HG03442 (cell line): ENCODE measurements at regions not wholly inside any gene's neighbourhood (a gene's known extent, or its start where the extent isn't known, plus 50 kb on each side); places are given as distances from the start of the nearest gene placed in this dataset.
"Not testable (repeated sequence)": the region's sequence is repeated elsewhere in the genome, so short reads cannot be mapped to it uniquely, and the experiment has no call there.

ENCODE experiments used
- ATAC-seq: cut with Tn5 transposase; IDR thresholded peaks from one replicate; pipeline ENCODE4 v1.9.1; 2021; ENCODE audit warnings: mild to moderate bottlenecking, moderate library complexity; ENCODE audit not compliant: unreplicated experiment

DNA sequence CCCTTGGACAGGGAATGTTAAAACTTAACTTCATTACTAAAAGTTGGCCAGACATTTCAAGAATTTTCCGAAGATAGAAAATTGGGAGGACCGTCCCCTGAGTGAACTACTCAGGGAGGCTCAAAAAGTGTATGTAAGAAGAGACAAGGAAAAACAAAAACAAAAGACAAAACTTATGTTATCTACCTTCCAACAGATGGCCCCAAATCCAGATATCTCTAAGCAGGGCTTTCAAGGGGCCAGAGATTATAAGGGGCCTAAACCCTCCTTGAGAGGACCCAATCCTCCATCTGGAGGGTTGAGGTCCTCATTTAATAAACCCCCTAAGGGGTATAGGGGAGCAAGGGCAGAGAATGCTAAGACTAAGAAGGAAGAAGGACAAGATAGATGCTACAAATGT lies 203.6 kb downstream of the SH2D4B start:
- no peak for ATAC-seq

DNA sequence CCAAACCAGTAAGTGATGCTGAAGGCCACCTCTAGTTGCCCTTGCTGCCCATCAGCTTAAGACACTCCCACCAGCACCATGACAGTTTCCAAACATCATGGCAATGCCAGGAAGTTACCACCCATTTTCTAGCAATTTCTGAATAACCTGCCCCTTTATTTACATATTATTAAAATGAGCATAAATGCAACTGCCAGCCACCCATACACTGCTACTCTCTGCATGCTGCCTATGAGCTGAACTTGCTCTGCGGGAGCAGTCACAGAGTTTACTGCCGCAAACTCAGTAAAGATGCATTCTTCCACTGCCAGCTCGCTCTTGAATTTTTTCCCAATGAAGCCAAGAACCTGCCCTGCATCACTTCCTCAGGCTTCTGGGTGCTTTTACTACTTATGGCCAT lies 212.6 kb downstream of the SH2D4B start:
- ATAC-seq = no peak

DNA sequence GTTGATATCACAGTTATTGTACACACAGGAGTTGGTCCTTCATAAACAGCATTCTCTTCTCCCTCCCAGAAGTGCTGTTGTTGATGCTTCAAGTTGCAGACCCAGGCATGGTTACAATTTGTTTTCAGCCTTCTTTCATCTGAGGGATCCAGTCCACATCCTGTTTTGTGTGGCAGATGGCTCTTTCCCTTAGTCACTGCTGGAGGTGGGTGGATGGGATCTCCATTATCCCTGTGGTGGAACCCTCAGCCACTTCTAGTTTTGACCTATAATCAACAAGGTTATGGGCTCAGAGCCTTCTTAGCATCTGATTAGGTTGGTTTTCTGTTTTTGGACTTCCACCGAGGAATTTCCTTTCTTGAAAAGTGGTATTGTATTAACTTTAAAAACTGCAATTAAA lies 214.2 kb downstream of the SH2D4B start:
- no peak for ATAC-seq

DNA sequence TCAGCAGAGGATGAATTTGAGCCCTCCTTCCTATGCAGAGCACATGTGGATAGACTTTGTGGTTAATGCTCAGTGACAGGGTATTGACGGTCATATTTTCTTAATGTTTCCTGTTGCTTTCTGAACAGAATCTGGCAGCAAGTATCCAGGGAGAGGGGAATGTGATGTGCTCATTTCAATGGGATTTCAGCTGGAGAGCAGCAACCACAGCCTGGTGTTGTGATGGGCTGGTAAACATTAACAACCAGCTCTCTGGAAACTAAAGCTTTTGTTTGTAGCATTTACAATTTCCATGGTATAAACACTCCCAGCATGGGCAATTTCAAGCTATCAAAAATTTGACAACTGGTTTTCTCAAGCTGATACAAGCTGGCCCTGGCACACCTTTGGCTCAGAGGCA lies 215.9 kb downstream of the SH2D4B start:
- no peak for ATAC-seq

DNA sequence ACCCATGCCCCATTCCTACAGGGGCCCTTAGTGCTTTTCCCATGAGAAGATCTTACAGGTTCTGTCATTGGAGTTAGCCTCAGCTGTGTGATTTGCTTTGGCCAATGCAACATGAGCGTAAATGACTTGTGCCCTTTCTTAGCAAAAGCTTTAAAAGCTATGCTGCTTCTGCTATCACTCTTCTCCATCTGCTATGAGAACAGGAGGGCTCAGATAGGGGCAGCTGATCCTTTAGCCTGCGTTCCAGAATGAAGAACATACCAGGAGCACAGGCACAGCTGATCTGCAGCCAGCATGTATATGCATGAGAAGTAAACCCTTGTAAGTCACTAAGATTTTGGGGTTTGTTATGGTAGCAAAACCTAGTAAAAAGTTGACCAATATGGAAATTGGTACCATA lies 218.2 kb downstream of the SH2D4B start:
- ATAC-seq = no peak

DNA sequence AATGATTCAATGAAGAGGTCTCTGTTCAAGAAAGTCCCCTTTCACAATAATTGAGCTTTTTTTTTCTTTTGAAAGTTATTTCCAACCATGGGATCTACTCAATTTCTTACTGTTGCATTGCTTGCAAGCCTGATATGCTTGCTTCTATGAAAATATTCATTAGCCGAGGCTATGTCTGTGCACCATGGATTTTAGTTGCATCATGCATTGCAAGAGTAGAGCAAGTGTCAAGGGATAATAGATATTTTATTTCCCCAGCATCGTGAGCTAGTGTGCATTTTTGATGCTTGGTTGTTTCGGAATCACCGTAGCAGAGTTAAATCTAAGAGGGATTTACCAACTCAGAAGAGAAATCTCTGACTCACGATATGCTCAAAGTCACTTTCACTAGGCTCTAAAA lies 222.0 kb downstream of the SH2D4B start:
- ATAC-seq = no peak

DNA sequence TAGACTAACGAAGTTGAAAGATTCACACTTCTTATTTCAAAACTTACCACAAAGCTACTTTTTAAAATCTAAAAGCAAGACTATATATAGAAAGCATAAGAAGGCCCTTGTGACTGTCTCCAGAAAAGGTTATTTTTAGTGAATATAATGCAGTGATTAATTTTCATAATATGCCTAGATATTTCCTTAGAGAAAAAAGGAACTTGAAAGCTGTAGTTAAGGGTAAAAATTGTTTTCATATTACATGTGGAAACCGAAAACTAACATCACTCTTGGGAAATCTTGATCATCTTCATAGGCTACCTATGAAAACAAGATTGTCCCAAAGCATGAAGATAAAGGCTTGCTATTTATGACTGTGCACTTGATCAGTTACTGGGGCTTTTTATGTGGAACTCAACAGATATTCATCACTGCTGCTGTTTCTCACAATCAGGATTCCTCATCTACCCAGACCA lies 223.2 kb downstream of the SH2D4B start:
- ATAC-seq = peak; percentile 68

DNA sequence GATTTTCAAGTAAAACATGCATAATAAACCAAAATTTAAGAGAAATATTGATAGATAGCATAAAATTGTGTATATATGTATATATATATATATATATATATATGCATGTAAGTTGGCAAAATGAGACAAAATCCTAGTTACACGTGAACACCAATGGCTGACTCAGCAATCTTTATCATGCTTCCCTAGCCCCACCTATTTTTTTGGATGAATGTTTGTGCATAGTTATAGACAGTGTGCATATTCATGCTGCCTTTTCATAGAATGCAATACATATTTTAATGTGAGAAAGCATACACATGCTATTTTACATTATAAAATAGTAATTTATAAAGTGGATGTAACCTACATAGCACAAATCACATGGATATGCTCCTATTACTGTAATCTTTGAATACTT lies 230.3 kb downstream of the SH2D4B start:
- ATAC-seq = no peak

DNA sequence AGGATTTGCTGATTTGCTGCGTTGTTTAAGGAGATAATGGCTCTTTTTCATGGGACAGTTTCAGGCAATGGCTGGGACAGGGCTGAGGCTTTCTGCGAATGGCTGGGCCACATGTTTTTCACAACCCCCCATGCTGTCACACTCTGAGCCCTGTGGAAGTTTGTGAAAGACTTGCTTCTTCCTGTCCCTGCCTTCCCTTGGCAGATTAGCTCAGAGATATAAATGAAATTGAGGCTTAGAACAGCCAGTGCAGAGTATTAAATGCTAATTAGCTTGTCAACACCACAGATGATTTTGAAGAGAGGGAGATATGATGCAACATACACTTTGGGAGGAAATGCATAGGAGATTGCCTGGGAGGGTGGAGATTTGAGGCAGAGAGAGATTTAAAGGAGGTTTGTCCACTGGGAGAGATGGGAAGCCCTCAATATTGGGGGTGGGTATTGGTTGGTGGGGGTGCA lies 232.0 kb downstream of the SH2D4B start:
- no peak for ATAC-seq

DNA sequence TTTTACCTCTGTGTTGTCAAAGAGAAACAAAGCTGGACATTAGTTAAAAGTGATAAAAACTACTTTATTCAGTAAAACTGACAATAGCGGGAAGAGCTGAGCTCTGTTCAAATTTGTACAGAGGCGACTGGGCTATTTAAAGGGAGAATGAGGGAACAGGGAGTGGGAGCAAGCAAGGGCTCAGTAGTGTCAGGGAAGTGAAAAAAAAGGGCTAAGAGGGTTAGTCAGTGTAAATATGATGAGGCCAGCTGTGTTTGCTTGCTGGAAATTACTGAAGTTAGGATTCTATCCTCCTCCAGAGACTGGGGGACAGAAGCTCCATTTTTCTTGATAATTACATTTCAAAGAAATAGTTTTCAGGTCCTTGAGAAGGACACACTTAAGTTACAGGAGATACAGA lies 232.5 kb downstream of the SH2D4B start:
- ATAC-seq = no peak

DNA sequence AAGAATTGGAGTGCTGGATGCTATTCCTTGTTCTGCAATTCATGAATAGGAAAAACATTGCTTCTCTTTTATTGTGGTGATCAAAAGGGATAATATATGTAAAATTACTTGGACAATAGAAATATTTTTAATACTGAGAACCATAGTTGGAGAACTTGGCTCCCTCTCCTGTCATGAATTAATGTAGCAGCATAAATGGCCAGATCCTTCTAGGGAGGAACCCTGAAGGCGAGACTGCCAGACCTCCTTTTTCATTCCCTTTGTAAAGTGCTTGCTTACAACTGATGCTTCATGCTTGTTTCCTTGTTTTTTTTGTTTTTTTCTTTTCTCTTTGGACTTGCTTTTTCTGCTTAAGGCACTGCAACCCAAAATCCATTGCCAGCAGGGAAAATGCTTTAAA lies 233.6 kb downstream of the SH2D4B start:
- no peak for ATAC-seq

DNA sequence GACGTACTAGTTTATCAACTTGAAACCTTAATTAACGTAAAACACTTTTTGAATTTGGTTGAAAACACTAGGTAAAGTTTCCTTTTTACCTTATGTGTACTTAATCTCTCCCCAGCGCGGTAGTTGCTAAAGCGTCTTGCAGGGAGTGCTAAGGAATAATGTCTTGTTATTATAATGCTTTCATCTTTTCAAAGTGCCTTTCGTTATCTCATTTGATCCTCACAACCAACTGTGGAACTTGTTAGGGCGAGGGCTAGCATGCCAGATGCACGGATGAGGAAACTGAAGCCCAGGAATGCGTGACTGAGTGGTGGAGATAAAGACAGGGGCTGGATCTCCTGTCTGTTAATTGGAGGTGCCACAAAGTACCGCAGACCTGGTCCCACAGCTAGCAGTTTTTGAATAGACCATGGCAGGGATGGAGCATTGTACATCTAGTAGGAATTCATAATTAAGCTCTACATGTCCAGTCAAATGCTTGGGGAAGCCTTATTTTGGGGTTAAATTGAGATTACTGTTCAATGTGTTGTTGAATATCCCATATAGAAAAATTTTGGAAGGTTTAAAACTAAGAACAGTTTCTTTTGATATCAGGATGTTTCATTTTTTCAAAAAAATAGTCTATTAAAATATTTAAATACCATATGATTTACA lies 234.3 kb downstream of the SH2D4B start:
- no peak for ATAC-seq

DNA sequence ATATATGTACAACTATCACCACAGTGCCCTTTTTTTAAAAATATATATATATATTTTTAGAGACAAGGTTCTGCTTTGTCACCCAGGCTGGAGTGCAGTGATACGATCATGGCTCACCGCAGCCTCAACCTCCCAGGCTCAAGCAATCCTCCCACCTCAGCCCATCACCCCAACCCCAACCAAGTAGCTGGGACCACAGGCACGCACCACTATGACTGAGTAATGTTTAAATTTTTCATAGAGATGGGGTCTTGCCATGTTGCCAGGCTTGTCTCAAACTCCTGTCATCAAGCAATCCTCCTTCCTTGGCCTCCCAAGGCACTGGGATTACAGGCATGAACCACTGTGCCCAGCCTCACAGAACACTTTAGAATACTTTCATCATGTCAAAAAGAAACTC lies 234.9 kb downstream of the SH2D4B start:
- no peak for ATAC-seq

DNA sequence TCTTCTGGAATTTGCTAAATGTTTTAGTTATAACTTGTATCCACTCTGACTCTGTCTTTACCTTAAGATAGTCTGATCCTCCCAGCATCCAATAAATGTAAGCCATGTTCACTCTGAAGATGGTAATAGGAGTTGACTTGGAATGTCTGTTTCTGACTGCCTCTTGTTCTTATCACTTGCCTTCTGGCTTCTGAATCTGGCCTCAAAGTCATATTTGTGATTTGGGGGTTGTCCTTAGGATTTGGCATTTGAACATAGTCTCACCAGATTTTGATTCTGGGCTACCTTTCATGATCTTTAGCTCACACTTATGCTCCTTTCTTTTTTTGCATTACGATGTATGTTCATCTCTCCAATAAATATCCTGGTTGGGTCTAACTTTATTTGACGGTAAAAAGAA lies 247.0 kb downstream of the SH2D4B start:
- ATAC-seq = no peak

DNA sequence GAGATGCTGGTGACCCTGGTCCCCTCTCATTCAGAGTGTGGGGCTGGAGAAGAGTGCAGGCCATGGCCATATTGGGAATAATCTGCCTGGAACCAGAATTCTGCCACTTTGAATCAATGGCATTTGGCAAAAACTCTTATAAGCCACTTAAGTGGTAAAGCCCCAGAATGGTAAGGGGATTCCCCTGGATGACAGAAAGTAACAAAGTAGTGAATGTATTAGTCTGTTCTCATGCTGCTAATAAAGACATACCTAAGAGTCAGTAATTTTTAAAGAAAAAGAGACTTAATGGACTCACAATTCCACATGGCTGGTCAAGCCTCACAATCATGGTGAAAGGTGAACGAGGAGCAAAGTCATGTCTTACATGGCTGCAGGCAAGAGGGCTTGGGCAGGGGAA lies 248.6 kb downstream of the SH2D4B start:
- no peak for ATAC-seq

DNA sequence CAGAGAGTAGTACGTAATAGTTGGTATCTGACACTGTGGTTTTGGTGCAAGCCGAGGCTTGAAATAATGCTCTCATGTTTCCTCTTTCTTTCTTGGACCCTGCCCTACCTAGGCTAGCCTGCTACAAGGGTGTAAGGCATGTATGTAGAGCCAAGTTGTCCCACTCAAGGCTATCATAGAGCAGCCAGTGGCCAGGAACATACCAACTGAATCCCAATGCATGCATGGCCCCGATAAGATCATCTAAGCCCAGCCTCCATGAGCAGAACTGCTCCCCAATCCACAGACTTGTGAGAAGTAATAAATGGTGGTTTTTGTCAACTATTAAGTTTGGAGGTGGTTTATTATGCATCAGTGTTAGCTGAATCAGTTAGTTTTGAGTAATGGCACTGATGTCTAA lies 250.2 kb downstream of the SH2D4B start:
- ATAC-seq = no peak

DNA sequence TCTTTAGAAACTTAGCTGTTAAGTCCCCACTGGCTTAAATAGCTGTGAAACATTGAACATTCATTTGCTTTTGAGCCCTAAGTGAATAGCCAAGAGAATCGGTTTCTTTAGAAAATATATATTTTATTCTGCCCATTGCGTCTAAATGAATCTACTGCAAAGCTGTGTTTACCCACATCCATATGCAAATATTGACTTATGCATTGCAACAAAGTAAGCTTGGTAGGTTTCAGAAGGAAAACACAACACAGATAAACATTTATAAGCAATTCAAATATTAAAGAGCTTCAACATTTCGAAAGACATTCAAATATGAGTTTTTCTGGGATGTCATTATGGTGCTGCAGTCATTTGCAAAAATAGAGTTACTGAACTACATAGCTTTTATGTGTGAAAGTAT lies 257.3 kb downstream of the SH2D4B start:
- ATAC-seq = no peak

DNA sequence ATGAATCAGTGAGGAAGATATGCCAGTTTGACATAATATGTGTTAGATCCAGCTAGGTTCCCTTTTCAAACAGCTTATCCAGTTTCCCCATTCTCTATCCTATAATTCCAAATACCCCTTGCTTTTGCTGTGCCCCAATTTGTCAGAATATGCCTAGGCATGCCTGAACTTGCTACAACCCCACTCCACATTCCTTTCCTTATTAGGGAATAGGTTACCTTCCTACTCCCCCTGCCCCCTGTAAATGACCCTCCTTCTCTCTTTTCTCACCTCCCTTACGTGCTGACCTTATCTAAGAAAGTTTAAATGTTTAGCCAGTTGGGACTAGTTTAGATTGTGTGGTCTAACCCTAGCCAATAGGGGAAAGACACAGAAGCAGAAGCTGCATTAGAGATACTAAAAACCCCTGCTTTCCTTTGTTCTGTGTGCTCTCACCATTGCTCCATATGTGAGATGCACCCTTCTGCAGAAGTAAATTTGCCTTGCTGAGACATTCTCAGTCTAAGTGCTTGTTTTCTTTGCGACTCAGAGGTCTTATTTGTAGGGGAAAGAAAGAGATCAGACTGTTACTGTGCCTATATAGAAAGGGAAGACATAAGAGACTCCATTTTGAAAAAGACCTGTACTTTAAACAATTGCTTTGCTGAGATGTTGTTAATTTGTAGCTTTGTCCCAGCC lies 267.8 kb downstream of the SH2D4B start:
- no peak for ATAC-seq

DNA sequence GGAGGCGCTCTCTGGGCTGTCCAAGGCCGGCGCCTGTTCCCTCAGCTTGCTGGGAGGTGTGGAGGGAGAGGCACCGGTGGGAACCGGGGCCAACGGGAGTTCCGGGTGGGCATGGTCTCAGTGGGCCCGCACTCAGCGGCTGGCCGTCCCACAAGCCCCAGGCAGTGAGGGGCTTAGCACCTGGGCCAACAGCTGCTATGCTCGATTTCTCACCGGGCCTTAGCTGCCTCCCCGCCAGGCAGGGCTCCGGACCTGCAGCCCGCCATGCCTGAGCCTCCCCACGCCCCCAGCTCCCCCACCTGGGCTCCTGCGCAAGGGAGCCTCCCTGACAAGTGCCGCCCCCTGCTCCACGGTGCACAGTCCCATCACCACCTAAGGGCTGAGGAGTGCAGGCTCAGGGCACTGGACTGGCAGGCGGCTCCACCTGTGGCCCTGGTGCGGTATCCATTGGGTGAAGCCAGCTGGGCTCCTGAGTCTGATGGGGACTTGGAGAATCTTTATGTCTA lies 276.5 kb downstream of the SH2D4B start:
- ATAC-seq = no peak

DNA sequence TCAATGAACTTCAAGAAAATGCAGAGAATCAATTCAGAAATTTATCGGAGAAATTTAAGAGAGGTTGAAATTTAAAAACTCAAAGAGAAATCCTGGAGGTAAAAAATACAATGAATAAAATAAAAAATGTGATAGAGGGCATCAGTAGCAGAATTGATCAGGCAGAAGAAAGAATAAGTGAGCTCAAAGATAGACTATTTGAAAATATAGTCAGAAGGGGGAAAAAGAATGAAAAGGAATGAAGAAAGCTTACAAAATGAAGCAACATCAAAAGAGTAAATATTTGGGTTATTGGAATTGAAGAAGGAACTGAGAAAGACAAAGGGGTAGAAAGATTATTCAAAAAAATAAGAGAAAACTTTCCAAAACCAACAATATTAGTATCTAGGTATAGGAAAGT lies 291.4 kb downstream of the SH2D4B start:
- no peak for ATAC-seq

DNA sequence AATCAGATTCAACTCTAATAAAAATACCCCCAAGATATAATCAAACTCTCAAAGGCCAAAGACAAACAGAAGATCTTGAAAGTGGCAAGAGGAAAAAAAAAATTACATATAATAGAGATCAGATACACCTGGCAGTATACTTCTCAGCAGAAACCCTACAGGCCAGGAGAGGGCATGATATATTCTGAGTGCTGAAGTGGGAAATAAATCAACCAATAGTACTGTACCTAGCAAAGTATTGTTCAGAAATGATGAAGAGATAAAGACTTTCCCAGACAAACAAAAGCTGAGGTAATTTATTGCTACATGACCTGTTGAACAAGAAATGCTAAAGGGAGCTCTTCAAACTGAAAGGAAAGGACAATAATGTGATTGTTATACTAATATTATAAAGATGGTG lies 291.9 kb downstream of the SH2D4B start:
- ATAC-seq = no peak

DNA sequence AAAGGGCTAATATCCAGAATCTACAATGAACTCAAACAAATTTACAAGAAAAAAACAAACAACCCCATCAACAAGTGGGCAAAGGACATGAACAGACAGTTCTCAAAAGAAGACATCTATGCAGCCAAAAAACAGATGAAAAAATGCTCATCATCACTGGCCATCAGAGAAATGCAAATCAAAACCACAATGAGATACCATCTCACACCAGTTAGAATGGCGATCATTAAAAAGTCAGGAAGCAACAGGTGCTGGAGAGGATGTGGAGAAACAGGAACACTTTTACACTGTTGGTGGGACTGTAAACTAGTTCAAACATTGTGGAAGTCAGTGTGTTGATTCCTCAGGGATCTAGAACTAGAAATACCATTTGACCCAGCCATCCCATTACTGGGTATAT lies 295.0 kb downstream of the SH2D4B start:
- ATAC-seq = not testable (repeated sequence)
